Coronary artery (tissue), 2 donors: ENCODE measurements at regions not wholly inside any gene's neighbourhood (a gene's known extent, or its start where the extent isn't known, plus 50 kb on each side); places are given as distances from the start of the nearest gene placed in this dataset.

Experiments
- DNase-seq: peaks from one replicate; pipeline ENCODE4 v3.0.0-alpha.2; 2017; ENCODE audit warnings: low spot score
- H3K27ac ChIP-seq, 2 donors: fragments of 200-600 bp; sonication (generic); one replicate each; pipeline ENCODE4 v1.5.1; 2016 to 2019
- H3K4me3 ChIP-seq: fragments of 200-600 bp; sonication (generic); 2 replicates; pipeline ENCODE4 v1.5.1; 2016; ENCODE audit warnings: mild to moderate bottlenecking, moderate library complexity
- CTCF ChIP-seq: fragments of 200-600 bp; sonication (generic); IDR thresholded peaks from one replicate; pipeline ENCODE4 v1.5.1; 2019; ENCODE audit warnings: antibody characterized with exemption

GRCh38 chr4:179492260-179493080 is 2050.2 kb upstream of the AGA start:
- no peak overlapping the region for H3K27ac ChIP-seq
- no peak for TF ChIP-seq CTCF
- H3K4me3 ChIP-seq, result no peak overlapping the region
- no peak for DNase-seq

DNA sequence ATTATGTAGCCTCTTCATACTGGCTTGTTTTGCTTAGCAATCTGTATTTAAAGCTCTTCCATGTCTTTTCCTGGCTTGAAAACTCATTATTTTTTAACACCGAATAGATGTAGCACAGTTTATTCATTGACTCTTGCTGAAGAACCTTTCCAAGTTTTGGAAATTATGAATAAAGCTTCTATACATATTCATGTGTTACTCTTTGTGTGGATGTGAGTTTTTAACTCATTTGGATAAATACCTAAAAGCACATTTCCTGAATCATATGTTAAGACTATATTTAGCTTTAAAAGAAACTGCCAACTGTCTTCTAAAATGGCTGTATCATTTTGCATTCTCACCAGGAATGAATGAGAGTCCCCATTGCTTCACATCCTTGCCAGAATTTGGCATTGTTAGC is 2061.7 kb upstream of the AGA start:
- H3K27ac ChIP-seq, result no peak overlapping the region
- no peak overlapping the region for H3K4me3 ChIP-seq
- TF ChIP-seq CTCF, result no peak
- no peak for DNase-seq

DNA sequence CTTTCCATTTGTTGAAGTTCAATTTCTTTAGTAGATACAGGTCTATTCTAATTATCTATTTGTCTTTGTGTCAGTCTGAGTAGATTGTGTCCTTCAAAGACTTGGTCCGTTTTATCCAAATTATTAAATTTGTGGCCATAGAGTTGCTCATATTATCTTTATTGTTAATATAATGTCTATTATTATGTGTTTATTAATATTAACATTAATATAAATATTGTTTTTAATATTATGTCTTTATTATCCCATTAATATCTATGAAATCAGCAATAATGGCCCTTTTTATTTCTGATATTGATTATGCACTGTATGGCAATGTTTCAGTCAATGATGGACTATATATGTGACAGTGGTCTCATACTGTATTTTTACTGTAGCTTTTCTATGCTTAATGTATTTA is 2067.3 kb upstream of the AGA start:
- TF ChIP-seq CTCF, result no peak
- no peak for DNase-seq
- no peak overlapping the region for H3K4me3 ChIP-seq
- no peak overlapping the region for H3K27ac ChIP-seq

GRCh38 chr4:179521952-179522351 is 2079.7 kb upstream of the AGA start:
- no peak for TF ChIP-seq CTCF

DNA sequence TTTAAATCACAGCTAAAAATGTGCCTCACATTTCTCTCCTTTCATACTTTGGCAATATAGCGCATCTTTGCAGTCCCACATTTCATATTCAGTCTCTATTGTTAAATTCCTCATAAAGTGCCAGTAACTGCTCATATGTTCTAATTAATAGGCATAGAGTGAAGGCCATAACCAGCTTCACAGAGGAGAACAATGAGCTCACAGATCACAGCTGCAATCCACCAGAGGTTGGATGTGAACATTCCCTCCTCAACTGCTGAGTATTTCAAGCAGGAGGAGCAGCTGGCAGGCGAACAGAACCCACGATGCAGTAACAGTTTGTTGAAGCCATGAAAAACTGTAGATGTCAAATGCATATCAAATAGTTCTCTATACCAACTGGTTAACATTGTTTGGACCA is 2088.7 kb upstream of the AGA start:
- Histone ChIP-seq H3K27ac (no peak overlapping the region), H3K4me3 (no peak overlapping the region)
- no peak for DNase-seq
- TF ChIP-seq CTCF, result no peak

More at GRCh38 chr4:179521952-179522351, 2079.7 kb upstream of the AGA start:
- no peak overlapping the region for H3K4me3 ChIP-seq
- H3K27ac ChIP-seq, result no peak overlapping the region
- DNase-seq, result no peak

DNA sequence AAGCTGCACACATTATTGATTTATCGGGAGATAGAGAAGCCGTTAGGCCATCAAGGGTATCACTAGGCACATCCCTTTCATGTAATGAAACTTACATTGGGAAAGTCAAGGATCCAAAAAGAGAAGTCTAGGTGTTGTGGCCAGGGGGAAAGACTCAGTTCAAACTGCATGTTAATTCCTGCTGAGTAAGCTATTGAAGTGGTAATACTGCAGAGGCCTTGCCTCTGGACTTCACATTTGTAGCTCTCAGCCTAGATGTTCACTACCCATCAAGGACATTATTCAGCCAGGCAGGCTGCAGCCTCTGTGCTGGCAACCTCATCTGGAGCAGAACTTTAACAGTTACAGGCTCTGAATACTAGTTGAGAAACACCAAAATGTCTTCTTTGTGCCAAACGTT is 2094.5 kb upstream of the AGA start:
- TF ChIP-seq CTCF, result no peak
- no peak for DNase-seq

GRCh38 chr4:179539641-179540040 is 2097.4 kb upstream of the AGA start:
- Histone ChIP-seq H3K27ac (no peak overlapping the region), H3K4me3 (no peak overlapping the region)
- TF ChIP-seq CTCF, result no peak
- no peak for DNase-seq

More for the DNA sequence above, 2094.5 kb upstream of the AGA start:
- Histone ChIP-seq H3K4me3 (no peak overlapping the region), H3K27ac (no peak overlapping the region)
